H1 (cell line): ENCODE measurements at regions not wholly inside any gene's neighbourhood (a gene's known extent, or its start where the extent isn't known, plus 50 kb on each side); places are given as distances from the start of the nearest gene placed in this dataset.

Experiments used
- EZH2 ChIP-seq: fragments of 200-600 bp; sonication (generic); IDR thresholded peaks from 2 replicates; pipeline ENCODE4 v1.7.1; 2012; ENCODE audit warnings: low read depth, mild to moderate bottlenecking, moderate library complexity, low read length, inconsistent platforms; ENCODE audit not compliant: severe bottlenecking
- KDM1A ChIP-seq: fragments of 200-600, 300-600 bp; sonication (generic); IDR thresholded peaks from 2 replicates; pipeline ENCODE4 v1.7.1; 2016; ENCODE audit warnings: mild to moderate bottlenecking, low read length, borderline replicate concordance
- POLR2AphosphoS5 ChIP-seq: IDR thresholded peaks from 2 replicates; pipeline ENCODE4 v1.6.1; 2011; ENCODE audit warnings: low read depth, low read length
- SIN3A ChIP-seq, 2 experiments: IDR thresholded peaks in 1 of 2; conservative IDR thresholded peaks in 1 of 2; 2 replicates each; pipeline ENCODE4 v1.6.1; 2011 to 2012; ENCODE audit warnings: low read length in 2 of 2, improper control_type of control experiment in 1 of 2, low read depth in 1 of 2, mild to moderate bottlenecking in 1 of 2
- YY1 ChIP-seq: IDR thresholded peaks from 2 replicates; pipeline ENCODE4 v1.6.1; 2011; ENCODE audit warnings: low read depth, mild to moderate bottlenecking, low read length
- TF ChIP-seq, protein P1 (sequence below): IDR thresholded peaks from 2 replicates; pipeline ENCODE4 v1.6.1; 2011; ENCODE audit warnings: low read length, improper control_type of control experiment
- TF ChIP-seq, protein P2 (sequence below), 3 experiments: IDR thresholded peaks; 1 replicate in 2 of 3; 2 replicates in 1 of 3; pipeline versions ENCODE4 v1.5.1 to v1.6.1; 2011; ENCODE audit warnings: low read length in 3 of 3, mild to moderate bottlenecking in 3 of 3, inconsistent platforms in 2 of 3, low read depth in 1 of 3, moderate library complexity in 1 of 3; ENCODE audit not compliant: insufficient read depth in 1 of 3; ENCODE audit errors: control extremely low read depth in 1 of 3

DNA sequence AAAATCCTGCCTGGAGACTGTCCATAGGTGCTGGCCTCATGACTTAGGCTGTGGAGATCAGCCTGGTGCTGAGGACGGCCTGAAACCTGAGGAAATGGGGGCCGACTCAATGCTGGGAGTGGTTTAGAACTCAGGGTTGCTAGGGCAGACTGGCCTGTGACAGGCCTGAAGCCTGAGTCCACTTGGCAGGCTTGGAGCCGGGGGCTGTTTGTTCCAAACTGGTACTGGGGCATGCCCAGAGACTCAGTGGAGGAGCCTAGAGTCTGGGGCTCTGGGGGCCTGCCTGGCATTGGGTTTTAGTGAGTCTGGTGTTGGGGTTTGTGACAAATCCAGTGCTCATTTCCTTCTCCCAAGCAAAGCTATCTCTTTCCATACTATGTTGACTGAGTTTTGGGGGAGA is 489.7 kb upstream of the CNKSR2 start:
- TF ChIP-seq, protein P1, sequence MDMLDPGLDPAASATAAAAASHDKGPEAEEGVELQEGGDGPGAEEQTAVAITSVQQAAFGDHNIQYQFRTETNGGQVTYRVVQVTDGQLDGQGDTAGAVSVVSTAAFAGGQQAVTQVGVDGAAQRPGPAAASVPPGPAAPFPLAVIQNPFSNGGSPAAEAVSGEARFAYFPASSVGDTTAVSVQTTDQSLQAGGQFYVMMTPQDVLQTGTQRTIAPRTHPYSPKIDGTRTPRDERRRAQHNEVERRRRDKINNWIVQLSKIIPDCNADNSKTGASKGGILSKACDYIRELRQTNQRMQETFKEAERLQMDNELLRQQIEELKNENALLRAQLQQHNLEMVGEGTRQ, result no peak
- TF ChIP-seq KDM1A, result no peak
- TF ChIP-seq POLR2AphosphoS5, result no peak
- no peak for TF ChIP-seq YY1
- no peak for TF ChIP-seq SIN3A (conservative IDR thresholded peaks at IDR 0.05 in 1 of 2, IDR thresholded peaks at IDR 0.05 in 1 of 2; ENCODE audit: low read depth in 1 of 2, low read length in 2 of 2)
- TF ChIP-seq, protein P2, sequence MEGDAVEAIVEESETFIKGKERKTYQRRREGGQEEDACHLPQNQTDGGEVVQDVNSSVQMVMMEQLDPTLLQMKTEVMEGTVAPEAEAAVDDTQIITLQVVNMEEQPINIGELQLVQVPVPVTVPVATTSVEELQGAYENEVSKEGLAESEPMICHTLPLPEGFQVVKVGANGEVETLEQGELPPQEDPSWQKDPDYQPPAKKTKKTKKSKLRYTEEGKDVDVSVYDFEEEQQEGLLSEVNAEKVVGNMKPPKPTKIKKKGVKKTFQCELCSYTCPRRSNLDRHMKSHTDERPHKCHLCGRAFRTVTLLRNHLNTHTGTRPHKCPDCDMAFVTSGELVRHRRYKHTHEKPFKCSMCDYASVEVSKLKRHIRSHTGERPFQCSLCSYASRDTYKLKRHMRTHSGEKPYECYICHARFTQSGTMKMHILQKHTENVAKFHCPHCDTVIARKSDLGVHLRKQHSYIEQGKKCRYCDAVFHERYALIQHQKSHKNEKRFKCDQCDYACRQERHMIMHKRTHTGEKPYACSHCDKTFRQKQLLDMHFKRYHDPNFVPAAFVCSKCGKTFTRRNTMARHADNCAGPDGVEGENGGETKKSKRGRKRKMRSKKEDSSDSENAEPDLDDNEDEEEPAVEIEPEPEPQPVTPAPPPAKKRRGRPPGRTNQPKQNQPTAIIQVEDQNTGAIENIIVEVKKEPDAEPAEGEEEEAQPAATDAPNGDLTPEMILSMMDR (IDR thresholded peaks at IDR 0.05; ENCODE audit: control extremely low read depth in 1 of 3, insufficient read depth in 1 of 3, low read depth in 1 of 3, low read length in 3 of 3), result no peak
- TF ChIP-seq EZH2, result no peak
